ENCODE measurements at regions not wholly inside any gene's neighbourhood (a gene's known extent, or its start where the extent isn't known, plus 50 kb on each side); places are given as distances from the start of the nearest gene placed in this dataset.

DNA sequence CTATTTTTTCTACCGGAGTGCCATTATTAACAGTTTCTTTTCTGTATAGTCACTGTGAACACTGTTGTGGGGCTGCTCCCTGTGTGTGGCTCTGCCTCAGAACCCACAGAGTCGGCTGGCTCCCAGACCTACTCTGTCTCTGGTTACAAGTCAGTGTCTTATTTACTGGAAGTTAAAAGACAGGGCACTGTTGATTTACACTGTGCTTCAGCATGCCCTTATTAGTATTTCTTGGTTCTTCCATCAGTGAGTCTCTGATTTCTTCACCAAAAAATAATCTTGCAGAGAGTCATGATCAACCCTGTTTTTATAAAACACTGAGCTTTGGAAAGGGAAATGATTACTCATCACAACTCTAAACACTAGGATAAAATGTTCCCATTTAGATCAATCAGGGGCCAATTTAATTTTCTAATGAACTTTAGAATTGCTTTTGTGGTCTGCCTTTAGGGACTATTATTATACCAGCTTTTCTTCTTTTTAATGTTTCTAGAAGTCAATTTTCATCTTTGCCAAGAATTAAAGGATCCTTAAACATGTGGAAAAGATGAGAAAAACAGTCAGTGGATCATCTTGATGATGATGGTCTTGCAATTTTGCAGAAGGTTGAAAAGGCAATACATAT is 92.6 kb downstream of the UTRN start:
- no peak for FAIRE-seq
- no peak overlapping the region for H3K4me2 ChIP-seq (ENCODE audit: low read depth, low read length)
- WGBS (ENCODE audit: low lambda C conversion rate): 88% methylated on average over 2 of the region's 2 CpGs
- ChIA-PET CTCF (ENCODE audit: low intra/inter-chr PET ratio, low total read pairs) (no interaction called here), POLR2A (no interaction called here)
- ATAC-seq: peak; percentile 6; the same call in 1 of the 3 replicates
- peaks cover 52% of the 10 kb centered on the region for H4K20me1 ChIP-seq (ENCODE audit: insufficient read depth, low read length)
- no peaks in the 10 kb centered on the region for H3K9me3 ChIP-seq (ENCODE audit: low read length)
- in situ Hi-C loops (cut with HindIII; ENCODE audit: extremely low pct_ligation_motif_present, low pct_unique_long_range_greater_than_20kb): no loop called here
- no peak overlapping the region for H3K9ac ChIP-seq (ENCODE audit: insufficient read depth, low read depth, low read length)
- intact Hi-C loops (cut with micrococcal nuclease; ENCODE audit: unreplicated experiment): no loop called here
- no peak for DNase-seq (ENCODE audit: low spot score)
- H3K79me2 ChIP-seq (ENCODE audit: insufficient read depth, low read length): peaks cover 90% of the 10 kb centered on the region
- H3K4me1 ChIP-seq (ENCODE audit: insufficient read depth, low read length): peaks cover 50% of the 10 kb centered on the region
- BruUV-seq (replicated peaks): no TSS peak
- TF ChIP-seq MAFK (conservative IDR thresholded peaks at IDR 0.05 in 1 of 2, IDR thresholded peaks at IDR 0.05 in 1 of 2; ENCODE audit: low read length in 2 of 2) (peak; percentile 10 to 26; a peak in 2 of 4 replicates), MAFF (IDR thresholded peaks at IDR 0.05; ENCODE audit: low read depth, low read length) (0 out of 2 replicates have a peak, but pooled peaks have one; percentile 8), ZNF570 (CRISPR knock-in tag; IDR thresholded peaks at IDR 0.05; ENCODE audit: borderline replicate concordance) (no peak)
- H2AFZ ChIP-seq (ENCODE audit: low read length): no peak overlapping the region
- H3K36me3 ChIP-seq (replicated peaks in 1 of 2; ENCODE audit: control insufficient read depth in 1 of 2, insufficient read depth in 2 of 2, low read length in 2 of 2): peaks cover 0 to 2% of the 10 kb centered on the region in 2 experiments; a peak in 4 of 5 replicates
- H3K27me3 ChIP-seq (ENCODE audit: control insufficient read depth in 1 of 2, insufficient read depth in 2 of 2, low read length in 2 of 2): no peaks in the 10 kb centered on the region
- H3K27ac ChIP-seq (ENCODE audit: extremely low read length, insufficient read depth, low read length): no peak overlapping the region
- no peak overlapping the region for H3K4me3 ChIP-seq (replicated peaks in 1 of 3; ENCODE audit: insufficient read depth in 1 of 3, low read depth in 2 of 3, low read length in 3 of 3)

DNA sequence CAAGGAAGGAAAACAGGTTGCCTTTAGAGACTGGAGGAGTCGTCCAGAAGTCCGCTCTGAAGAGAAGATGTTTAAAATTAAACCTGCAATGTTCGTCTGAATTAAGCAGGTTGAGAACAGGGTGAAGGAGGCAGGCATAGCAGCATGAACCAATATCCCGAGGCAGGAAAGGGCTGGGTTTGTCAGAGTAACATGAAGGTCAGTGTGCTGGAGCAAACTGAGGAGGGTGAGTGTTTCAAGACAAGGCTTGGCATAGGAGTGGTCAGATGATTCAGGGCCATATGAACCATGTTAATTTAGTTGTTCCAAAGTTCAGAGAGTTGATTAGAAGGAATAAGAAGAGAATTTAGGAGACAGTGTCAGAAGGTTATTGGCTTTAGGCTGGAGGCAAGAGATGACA is 93.3 kb downstream of the UTRN start:
- FAIRE-seq: no peak
- peaks cover 55% of the 10 kb centered on the region for H4K20me1 ChIP-seq (ENCODE audit: insufficient read depth, low read length)
- ChIA-PET POLR2A (no interaction called here), CTCF (ENCODE audit: low intra/inter-chr PET ratio, low total read pairs) (no interaction called here)
- peaks cover 91% of the 10 kb centered on the region for H3K79me2 ChIP-seq (ENCODE audit: insufficient read depth, low read length)
- H3K36me3 ChIP-seq (replicated peaks in 1 of 2; ENCODE audit: control insufficient read depth in 1 of 2, insufficient read depth in 2 of 2, low read length in 2 of 2): peaks cover 0 to 2% of the 10 kb centered on the region in 2 experiments; a peak in 4 of 5 replicates
- DNase-seq (ENCODE audit: low spot score): no peak
- no peak overlapping the region for H3K4me2 ChIP-seq (ENCODE audit: low read depth, low read length)
- in situ Hi-C loops (cut with HindIII; ENCODE audit: extremely low pct_ligation_motif_present, low pct_unique_long_range_greater_than_20kb): no loop called here
- TF ChIP-seq ZNF251 (CRISPR knock-in tag; IDR thresholded peaks at IDR 0.05) (no peak), RBM22 (optimal IDR thresholded peaks at IDR 0.05; ENCODE audit: low read length) (peak; percentile 69), HHEX (CRISPR knock-in tag; IDR thresholded peaks at IDR 0.05) (no peak)
- no peak overlapping the region for H3K27ac ChIP-seq (ENCODE audit: extremely low read length, insufficient read depth, low read length)
- intact Hi-C loops (cut with micrococcal nuclease; ENCODE audit: unreplicated experiment): no loop called here
- H3K4me1 ChIP-seq (ENCODE audit: insufficient read depth, low read length): peaks cover 45% of the 10 kb centered on the region
- no peak overlapping the region for H2AFZ ChIP-seq (ENCODE audit: low read length)
- no peak overlapping the region for H3K9ac ChIP-seq (ENCODE audit: insufficient read depth, low read depth, low read length)
- WGBS (ENCODE audit: low lambda C conversion rate): 82% methylated on average over 4 of the region's 4 CpGs
- ATAC-seq: no peak
- no TSS peak for BruUV-seq (replicated peaks)
- H3K4me3 ChIP-seq (replicated peaks in 1 of 3; ENCODE audit: insufficient read depth in 1 of 3, low read depth in 2 of 3, low read length in 3 of 3): no peak overlapping the region
- no peaks in the 10 kb centered on the region for H3K27me3 ChIP-seq (ENCODE audit: control insufficient read depth in 1 of 2, insufficient read depth in 2 of 2, low read length in 2 of 2)
- H3K9me3 ChIP-seq (ENCODE audit: low read length): no peaks in the 10 kb centered on the region

Measured in HepG2 (cell line).